Caco-2 (cell line): ENCODE measurements at regions not wholly inside any gene's neighbourhood (a gene's known extent, or its start where the extent isn't known, plus 50 kb on each side); places are given as distances from the start of the nearest gene placed in this dataset.

ENCODE experiments used
- BruUV-seq: library from RNA; stranded (reverse); fragments of 400-500 nt; replicated peaks from 2 replicates; lab custom pipeline; 2021; lab: Mats Ljungman, UMichigan
- CTCF ChIA-PET: fragments of 300-600 bp; sonication (Branson Sonifier 250); formaldehyde crosslinking; loops from one replicate; lab custom pipeline; 2022; ENCODE audit warnings: antibody characterized with exemption; lab: Charles Lee
- POLR2A ChIA-PET: fragments of 300-600 bp; sonication (Branson Sonifier 250); formaldehyde crosslinking; loops from one replicate; lab custom pipeline; 2022; ENCODE audit warnings: antibody characterized with exemption; lab: Charles Lee
- DNase-seq, 2 experiments: peaks; one replicate each; pipeline versions ENCODE4 v3.0.0 to v3.0.0-alpha.2; 2020 to 2022
- H3K27me3 ChIP-seq: replicated peaks from 2 replicates; pipeline ENCODE4 v1.6.0; 2011; ENCODE audit warnings: low read length; ENCODE audit not compliant: control insufficient read depth, insufficient read depth
- H3K36me3 ChIP-seq: 2 replicates; pipeline ENCODE4 v1.5.1; 2011; ENCODE audit warnings: low read length; ENCODE audit not compliant: control insufficient read depth, insufficient read depth
- H3K4me1 ChIP-seq: fragments of 250-450 bp; sonication (Bioruptor Pico); 2 replicates; pipeline ENCODE4 v1.5.1; 2020; ENCODE audit warnings: mild to moderate bottlenecking
- H3K4me3 ChIP-seq: 2 replicates; pipeline ENCODE4 v1.5.1; 2011; ENCODE audit warnings: low read depth, mild to moderate bottlenecking, control low read depth, low read length
- H3K9me3 ChIP-seq: fragments of 250-450 bp; sonication (Bioruptor Pico); 2 replicates; pipeline ENCODE4 v1.5.1; 2020; ENCODE audit warnings: mild to moderate bottlenecking, moderate library complexity
- H3K27ac Mint-ChIP-seq: one replicate; pipeline ENCODE4 v1.8.0; 2022; ENCODE audit warnings: mixed read lengths; ENCODE audit not compliant: unreplicated experiment
- H3K27me3 Mint-ChIP-seq: one replicate; pipeline ENCODE4 v1.8.0; 2022; ENCODE audit warnings: mixed read lengths; ENCODE audit not compliant: insufficient read depth, unreplicated experiment
- H3K36me3 Mint-ChIP-seq: one replicate; pipeline ENCODE4 v1.8.0; 2022; ENCODE audit warnings: mild to moderate bottlenecking, mixed read lengths; ENCODE audit not compliant: insufficient read depth, unreplicated experiment
- H3K4me1 Mint-ChIP-seq: one replicate; pipeline ENCODE4 v1.8.0; 2022; ENCODE audit warnings: low read depth, mixed read lengths; ENCODE audit not compliant: unreplicated experiment
- H3K4me3 Mint-ChIP-seq: one replicate; pipeline ENCODE4 v1.8.0; 2022; ENCODE audit warnings: mild to moderate bottlenecking, moderate library complexity, mixed read lengths; ENCODE audit not compliant: unreplicated experiment
- H3K9me3 Mint-ChIP-seq: one replicate; pipeline ENCODE4 v1.8.0; 2022; ENCODE audit warnings: mixed read lengths; ENCODE audit not compliant: unreplicated experiment
- CTCF ChIP-seq, 2 experiments: fragments of 200-600 bp in 1 of 2; IDR thresholded peaks; 1 replicate in 1 of 2; 2 replicates in 1 of 2; pipeline versions ENCODE4 v1.5.1 to v1.8.0; 2011 to 2022; ENCODE audit warnings: antibody characterized with exemption in 1 of 2, control low read depth in 1 of 2, inconsistent platforms in 1 of 2, low read depth in 1 of 2, low read length in 1 of 2, mild to moderate bottlenecking in 1 of 2, moderate library complexity in 1 of 2; ENCODE audit not compliant: insufficient read depth in 1 of 2, severe bottlenecking in 1 of 2, unreplicated experiment in 1 of 2
- intact Hi-C: fragments of 100-400 bp; cut with micrococcal nuclease; formaldehyde crosslinking; loops from one replicate; pipeline ENCODE4 v1.10.0; 2022; ENCODE audit not compliant: unreplicated experiment

GRCh38 chr18:78773819-78774218, 205.8 kb upstream of the SALL3 start:
- H3K27ac Mint-ChIP-seq = no peak overlapping the region
- no peaks in the 10 kb centered on the region for H3K4me1 ChIP-seq
- intact Hi-C loops = no loop called here

GRCh38 chr18:78774741-78775141, 204.9 kb upstream of the SALL3 start:
- no peak for TF ChIP-seq CTCF (IDR thresholded peaks at IDR 0.05; ENCODE audit: insufficient read depth in 1 of 2, low read depth in 1 of 2, low read length in 1 of 2, severe bottlenecking in 1 of 2, unreplicated experiment in 1 of 2)
- DNase-seq = no peak
- Histone ChIP-seq H3K4me3 (no peak overlapping the region), H3K9me3 (no peaks in the 10 kb centered on the region), H3K4me1 (no peaks in the 10 kb centered on the region), H3K27me3 (no peaks in the 10 kb centered on the region), H3K36me3 (no peaks in the 10 kb centered on the region)
- intact Hi-C loops = no loop called here
- ChIA-PET POLR2A (no interaction called here), CTCF (no interaction called here)
- no peaks in the 10 kb centered on the region for H3K36me3 Mint-ChIP-seq
- no peaks in the 10 kb centered on the region for H3K27me3 Mint-ChIP-seq
- BruUV-seq = no TSS peak
- H3K27ac Mint-ChIP-seq = no peak overlapping the region
- H3K4me1 Mint-ChIP-seq = no peaks in the 10 kb centered on the region
- H3K9me3 Mint-ChIP-seq = no peaks in the 10 kb centered on the region
- H3K4me3 Mint-ChIP-seq = no peak overlapping the region

More at GRCh38 chr18:78773819-78774218, 205.8 kb upstream of the SALL3 start:
- Mint-ChIP-seq H3K27me3 (no peaks in the 10 kb centered on the region), H3K36me3 (no peaks in the 10 kb centered on the region), H3K4me3 (no peak overlapping the region), H3K9me3 (no peaks in the 10 kb centered on the region), H3K4me1 (no peaks in the 10 kb centered on the region)
- ChIA-PET CTCF (no interaction called here), POLR2A (no interaction called here)
- Histone ChIP-seq H3K36me3 (no peaks in the 10 kb centered on the region), H3K27me3 (no peaks in the 10 kb centered on the region), H3K9me3 (no peaks in the 10 kb centered on the region), H3K4me3 (no peak overlapping the region)
- BruUV-seq = no TSS peak
- TF ChIP-seq CTCF (IDR thresholded peaks at IDR 0.05; ENCODE audit: insufficient read depth in 1 of 2, low read depth in 1 of 2, low read length in 1 of 2, severe bottlenecking in 1 of 2, unreplicated experiment in 1 of 2) = no peak
- no peak for DNase-seq

GRCh38 chr18:78776151-78776550, 203.5 kb upstream of the SALL3 start:
- no peaks in the 10 kb centered on the region for H3K36me3 Mint-ChIP-seq
- ChIA-PET POLR2A (no interaction called here), CTCF (no interaction called here)
- H3K9me3 Mint-ChIP-seq = no peaks in the 10 kb centered on the region
- H3K4me3 Mint-ChIP-seq = no peak overlapping the region
- Histone ChIP-seq H3K27me3 (no peaks in the 10 kb centered on the region), H3K9me3 (no peaks in the 10 kb centered on the region), H3K36me3 (no peaks in the 10 kb centered on the region), H3K4me1 (no peaks in the 10 kb centered on the region), H3K4me3 (no peak overlapping the region)
- intact Hi-C loops = no loop called here
- no peaks in the 10 kb centered on the region for H3K4me1 Mint-ChIP-seq
- no peak overlapping the region for H3K27ac Mint-ChIP-seq
- TF ChIP-seq CTCF (IDR thresholded peaks at IDR 0.05; ENCODE audit: insufficient read depth in 1 of 2, low read depth in 1 of 2, low read length in 1 of 2, severe bottlenecking in 1 of 2, unreplicated experiment in 1 of 2) = no peak
- no peak for DNase-seq
- BruUV-seq = no TSS peak
- no peaks in the 10 kb centered on the region for H3K27me3 Mint-ChIP-seq
